ENCODE measurements at regions not wholly inside any gene's neighbourhood (a gene's known extent, or its start where the extent isn't known, plus 50 kb on each side); places are given as distances from the start of the nearest gene placed in this dataset.
"Not testable (repeated sequence)": the region's sequence is repeated elsewhere in the genome, so short reads cannot be mapped to it uniquely, and the experiment has no call there.

- no peak for DNase-seq
Observed at GRCh38 chr4:179048839-179049453, 1606.7 kb upstream of the AGA start.

GRCh38 chr4:179051206-179051605 lies 1609.0 kb upstream of the AGA start:
- no peak for DNase-seq

GRCh38 chr4:179059396-179059795 lies 1617.2 kb upstream of the AGA start:
- DNase-seq, result no peak

- DNase-seq, result not testable (repeated sequence)
Observed at GRCh38 chr4:179066254-179066653, 1624.0 kb upstream of the AGA start.

GRCh38 chr4:179071131-179071530 lies 1628.9 kb upstream of the AGA start:
- no peak for DNase-seq

- DNase-seq, result no peak
Observed at GRCh38 chr4:179076865-179077264, 1634.6 kb upstream of the AGA start.

- no peak for DNase-seq
Observed at GRCh38 chr4:179095585-179096221, 1653.5 kb upstream of the AGA start.

- no peak for DNase-seq
Observed at GRCh38 chr4:179097741-179098140, 1655.5 kb upstream of the AGA start.

- no peak for DNase-seq
Observed at GRCh38 chr4:179110356-179110755, 1668.1 kb upstream of the AGA start.

- no peak for DNase-seq
Observed at GRCh38 chr4:179110816-179111215, 1668.6 kb upstream of the AGA start.

GRCh38 chr4:179112441-179113170 lies 1670.4 kb upstream of the AGA start:
- DNase-seq, result no peak

- no peak for DNase-seq
Observed at GRCh38 chr4:179114615-179115014, 1672.4 kb upstream of the AGA start.

GRCh38 chr4:179116011-179116410 lies 1673.8 kb upstream of the AGA start:
- DNase-seq, result no peak

- no peak for DNase-seq
Observed at GRCh38 chr4:179116581-179116980, 1674.3 kb upstream of the AGA start.

GRCh38 chr4:179123084-179123483 lies 1680.8 kb upstream of the AGA start:
- DNase-seq, result no peak

GRCh38 chr4:179124419-179124818 lies 1682.2 kb upstream of the AGA start:
- DNase-seq, result no peak

- DNase-seq, result no peak
Observed at GRCh38 chr4:179124957-179125356, 1682.7 kb upstream of the AGA start.

- DNase-seq, result no peak
Observed at GRCh38 chr4:179125870-179126269, 1683.6 kb upstream of the AGA start.

GRCh38 chr4:179128299-179128698 lies 1686.1 kb upstream of the AGA start:
- DNase-seq, result no peak

- no peak for DNase-seq
Observed at GRCh38 chr4:179130122-179130714, 1688.0 kb upstream of the AGA start.

GRCh38 chr4:179145746-179146525 lies 1703.7 kb upstream of the AGA start:
- DNase-seq, result no peak

GRCh38 chr4:179151770-179152169 lies 1709.5 kb upstream of the AGA start:
- DNase-seq, result no peak

GRCh38 chr4:179163147-179163546 lies 1720.9 kb upstream of the AGA start:
- DNase-seq, result no peak

Data from activated T-cell treated with anti-CD3 and anti-CD28 coated beads for 4 hours (primary cell).